ENCODE measurements at regions not wholly inside any gene's neighbourhood (a gene's known extent, or its start where the extent isn't known, plus 50 kb on each side); places are given as distances from the start of the nearest gene placed in this dataset.

DNA sequence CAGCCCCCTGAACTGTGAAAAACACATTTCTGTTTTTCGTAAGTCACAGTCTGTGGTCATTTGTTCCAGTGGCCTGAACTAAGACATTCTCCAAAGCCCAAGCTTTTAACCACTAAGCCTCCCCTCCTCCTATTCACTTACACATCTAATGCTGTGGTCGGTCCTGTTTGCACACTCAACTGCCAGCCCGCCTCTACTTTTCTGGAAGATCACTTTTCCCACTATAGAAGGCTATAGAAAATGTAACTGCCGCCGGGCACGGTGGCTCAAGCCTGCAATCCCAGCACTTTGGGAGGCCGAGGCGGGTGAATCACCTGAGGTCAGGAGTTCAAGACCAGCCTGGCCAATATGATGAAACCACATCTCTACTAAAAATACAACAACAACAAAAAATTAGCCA lies 524.7 kb upstream of the TMEM132C start:
- Histone ChIP-seq H3K27ac (ENCODE audit: poor library complexity, severe bottlenecking) (no peak overlapping the region), H3K4me1 (ENCODE audit: insufficient read depth, poor library complexity, severe bottlenecking) (no peaks in the 10 kb centered on the region), H3K27me3 (ENCODE audit: insufficient read depth, poor library complexity, severe bottlenecking) (no peaks in the 10 kb centered on the region), H3K4me3 (ENCODE audit: severe bottlenecking) (no peak overlapping the region), H3K36me3 (ENCODE audit: low read depth) (no peaks in the 10 kb centered on the region), H3K9me3 (ENCODE audit: severe bottlenecking) (no peaks in the 10 kb centered on the region)
- DNase-seq (ENCODE audit: low spot score) (no peak), ATAC-seq (ENCODE audit: low read depth) (no peak)
- TF ChIP-seq, protein P1, sequence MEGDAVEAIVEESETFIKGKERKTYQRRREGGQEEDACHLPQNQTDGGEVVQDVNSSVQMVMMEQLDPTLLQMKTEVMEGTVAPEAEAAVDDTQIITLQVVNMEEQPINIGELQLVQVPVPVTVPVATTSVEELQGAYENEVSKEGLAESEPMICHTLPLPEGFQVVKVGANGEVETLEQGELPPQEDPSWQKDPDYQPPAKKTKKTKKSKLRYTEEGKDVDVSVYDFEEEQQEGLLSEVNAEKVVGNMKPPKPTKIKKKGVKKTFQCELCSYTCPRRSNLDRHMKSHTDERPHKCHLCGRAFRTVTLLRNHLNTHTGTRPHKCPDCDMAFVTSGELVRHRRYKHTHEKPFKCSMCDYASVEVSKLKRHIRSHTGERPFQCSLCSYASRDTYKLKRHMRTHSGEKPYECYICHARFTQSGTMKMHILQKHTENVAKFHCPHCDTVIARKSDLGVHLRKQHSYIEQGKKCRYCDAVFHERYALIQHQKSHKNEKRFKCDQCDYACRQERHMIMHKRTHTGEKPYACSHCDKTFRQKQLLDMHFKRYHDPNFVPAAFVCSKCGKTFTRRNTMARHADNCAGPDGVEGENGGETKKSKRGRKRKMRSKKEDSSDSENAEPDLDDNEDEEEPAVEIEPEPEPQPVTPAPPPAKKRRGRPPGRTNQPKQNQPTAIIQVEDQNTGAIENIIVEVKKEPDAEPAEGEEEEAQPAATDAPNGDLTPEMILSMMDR (IDR thresholded peaks at IDR 0.05; ENCODE audit: poor library complexity, severe bottlenecking) = no peak

DNA sequence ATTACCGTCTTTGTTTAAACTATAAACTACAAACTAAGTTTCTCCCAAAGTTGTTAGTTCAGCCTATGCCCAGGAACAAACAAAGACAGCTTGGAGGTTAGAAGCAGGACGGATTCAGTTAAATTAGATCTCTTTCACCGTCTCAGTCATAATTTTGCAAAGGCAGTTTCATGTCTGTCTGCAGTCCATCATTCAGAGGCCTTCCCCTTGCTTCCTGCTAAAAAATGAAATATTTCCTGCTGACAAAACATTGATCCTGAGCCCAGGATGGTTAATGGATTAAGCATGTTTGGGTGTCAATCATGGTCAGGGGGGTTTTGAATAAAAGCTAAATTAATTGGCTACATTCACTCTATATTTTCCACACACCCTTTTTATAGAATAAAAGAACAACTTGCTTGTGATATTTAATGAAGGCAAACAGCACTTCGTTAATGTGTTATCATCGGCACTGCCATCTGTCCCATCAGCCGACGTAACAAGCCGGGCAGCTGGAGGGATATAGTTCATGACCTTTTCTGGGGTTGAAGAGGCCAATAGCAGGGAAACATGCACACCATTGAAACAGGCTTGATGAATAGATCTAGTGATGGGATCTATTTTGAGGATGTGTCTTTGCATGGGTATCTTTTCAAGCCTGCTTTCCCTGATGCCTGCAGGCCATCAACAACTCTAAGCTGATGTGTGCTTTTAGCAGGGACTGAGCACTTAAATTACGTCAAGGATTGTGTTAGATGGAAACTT lies 521.3 kb upstream of the TMEM132C start:
- Histone ChIP-seq H3K27me3 (ENCODE audit: insufficient read depth, poor library complexity, severe bottlenecking) (no peaks in the 10 kb centered on the region), H3K9me3 (ENCODE audit: severe bottlenecking) (no peaks in the 10 kb centered on the region), H3K4me3 (ENCODE audit: severe bottlenecking) (no peak overlapping the region), H3K4me1 (ENCODE audit: insufficient read depth, poor library complexity, severe bottlenecking) (no peaks in the 10 kb centered on the region), H3K27ac (ENCODE audit: poor library complexity, severe bottlenecking) (no peak overlapping the region), H3K36me3 (ENCODE audit: low read depth) (no peaks in the 10 kb centered on the region)
- TF ChIP-seq, protein P1 (IDR thresholded peaks at IDR 0.05; ENCODE audit: poor library complexity, severe bottlenecking) = no peak
- ATAC-seq (ENCODE audit: low read depth) (no peak), DNase-seq (ENCODE audit: low spot score) (no peak)

DNA sequence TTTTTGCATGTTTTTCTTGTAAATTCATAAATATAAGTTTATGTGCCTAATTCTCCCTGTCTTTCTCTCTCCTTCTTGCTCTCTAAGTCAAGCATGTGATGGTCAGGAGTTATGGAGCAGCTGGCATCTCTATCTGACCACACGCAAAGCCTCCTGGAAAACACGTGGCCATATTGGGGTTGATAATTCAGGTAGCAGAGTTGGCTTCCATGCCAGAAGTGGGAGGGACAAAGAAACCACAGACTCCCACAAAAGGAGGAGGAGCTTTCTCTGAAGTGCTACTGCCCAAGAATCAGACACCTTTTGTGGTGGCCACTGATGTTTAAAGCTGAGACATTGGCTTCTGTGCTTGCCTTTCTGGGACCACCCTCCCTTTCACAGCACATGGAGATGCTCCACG lies 517.6 kb upstream of the TMEM132C start:
- TF ChIP-seq, protein P1 (IDR thresholded peaks at IDR 0.05; ENCODE audit: poor library complexity, severe bottlenecking) = no peak
- Histone ChIP-seq H3K4me3 (ENCODE audit: severe bottlenecking) (no peak overlapping the region), H3K36me3 (ENCODE audit: low read depth) (no peaks in the 10 kb centered on the region), H3K27ac (ENCODE audit: poor library complexity, severe bottlenecking) (no peak overlapping the region), H3K9me3 (ENCODE audit: severe bottlenecking) (no peaks in the 10 kb centered on the region), H3K27me3 (ENCODE audit: insufficient read depth, poor library complexity, severe bottlenecking) (no peaks in the 10 kb centered on the region), H3K4me1 (ENCODE audit: insufficient read depth, poor library complexity, severe bottlenecking) (no peaks in the 10 kb centered on the region)
- DNase-seq (ENCODE audit: low spot score) (no peak), ATAC-seq (ENCODE audit: low read depth) (no peak)

DNA sequence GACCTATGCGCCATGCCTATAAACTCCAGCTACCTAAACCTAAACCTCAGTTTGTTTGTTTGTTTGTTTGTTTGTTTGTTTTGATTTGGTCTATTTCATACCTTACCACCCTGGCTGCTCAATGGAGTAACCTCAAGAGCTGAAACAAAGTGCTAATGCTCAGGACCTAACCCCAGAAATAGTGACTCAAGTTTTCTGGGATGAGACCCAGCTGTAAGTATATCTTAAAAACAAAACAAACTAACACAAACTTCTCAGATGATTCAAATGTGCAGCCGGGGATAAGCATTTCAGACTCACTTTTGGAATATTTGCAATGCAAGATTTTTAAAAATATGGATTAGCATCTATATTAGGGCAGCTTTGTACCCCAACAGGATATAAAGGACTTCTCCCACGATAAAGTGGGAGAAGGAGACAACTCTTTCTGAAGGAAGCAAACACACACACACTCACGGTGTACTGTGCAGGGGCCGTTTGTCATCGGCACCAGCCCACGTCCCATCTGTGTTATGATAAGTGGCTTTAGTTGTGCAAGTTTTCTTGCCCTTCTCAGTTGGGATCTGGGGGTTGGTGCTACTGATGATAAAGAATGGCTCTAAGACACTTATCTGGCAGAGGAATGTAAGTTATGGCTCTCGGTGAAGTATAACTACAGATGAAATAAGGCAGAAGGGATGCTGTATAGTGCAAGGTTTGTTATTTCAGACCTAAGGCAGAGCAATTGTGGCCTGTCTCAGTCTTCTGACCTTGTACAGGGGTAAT lies 516.7 kb upstream of the TMEM132C start:
- no peak overlapping the region for H3K4me3 ChIP-seq (ENCODE audit: severe bottlenecking)
- TF ChIP-seq, protein P1 (IDR thresholded peaks at IDR 0.05; ENCODE audit: poor library complexity, severe bottlenecking) = no peak
- no peak overlapping the region for H3K27ac ChIP-seq (ENCODE audit: poor library complexity, severe bottlenecking)
- H3K4me1 ChIP-seq (ENCODE audit: insufficient read depth, poor library complexity, severe bottlenecking) = no peaks in the 10 kb centered on the region
- DNase-seq (ENCODE audit: low spot score) (no peak), ATAC-seq (ENCODE audit: low read depth) (no peak)
- no peaks in the 10 kb centered on the region for H3K9me3 ChIP-seq (ENCODE audit: severe bottlenecking)
- no peaks in the 10 kb centered on the region for H3K36me3 ChIP-seq (ENCODE audit: low read depth)
- H3K27me3 ChIP-seq (ENCODE audit: insufficient read depth, poor library complexity, severe bottlenecking) = no peaks in the 10 kb centered on the region

DNA sequence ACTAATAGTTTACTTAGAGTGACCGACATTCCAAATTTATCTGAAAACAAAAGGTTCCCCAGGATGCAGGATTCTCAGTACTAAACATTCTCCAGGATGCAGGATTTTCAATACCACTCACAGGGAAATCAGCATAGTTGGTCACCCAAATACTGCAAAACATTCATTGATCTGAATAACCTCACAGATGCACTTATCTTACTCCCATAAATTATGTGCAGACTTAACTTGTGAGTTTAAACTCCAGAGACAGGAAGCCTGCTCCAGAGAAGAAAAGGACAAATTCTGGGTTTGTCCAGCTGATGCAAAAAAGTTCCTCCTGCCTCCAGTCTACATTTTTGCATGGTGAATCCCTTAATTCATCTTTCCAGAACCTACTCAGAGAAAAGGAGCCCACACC lies 514.2 kb upstream of the TMEM132C start:
- Histone ChIP-seq H3K9me3 (ENCODE audit: severe bottlenecking) (no peaks in the 10 kb centered on the region), H3K27me3 (ENCODE audit: insufficient read depth, poor library complexity, severe bottlenecking) (no peaks in the 10 kb centered on the region), H3K27ac (ENCODE audit: poor library complexity, severe bottlenecking) (no peak overlapping the region), H3K36me3 (ENCODE audit: low read depth) (no peaks in the 10 kb centered on the region), H3K4me3 (ENCODE audit: severe bottlenecking) (no peak overlapping the region), H3K4me1 (ENCODE audit: insufficient read depth, poor library complexity, severe bottlenecking) (no peaks in the 10 kb centered on the region)
- ATAC-seq (ENCODE audit: low read depth) (no peak), DNase-seq (ENCODE audit: low spot score) (no peak)
- TF ChIP-seq, protein P1 (IDR thresholded peaks at IDR 0.05; ENCODE audit: poor library complexity, severe bottlenecking) = no peak
